GM23338 (cell line): ENCODE measurements at regions not wholly inside any gene's neighbourhood (a gene's known extent, or its start where the extent isn't known, plus 50 kb on each side); places are given as distances from the start of the nearest gene placed in this dataset.

ENCODE experiments used
- ATAC-seq: fragments of 200-7000 bp; cut with Tn5 transposase; 3 replicates; pipeline ENCODE4 v1.9.1; 2020
- DNase-seq: peaks from one replicate; pipeline ENCODE4 v3.0.0-alpha.2; 2015; ENCODE audit warnings: low spot score
- H2AFZ ChIP-seq: fragments of 200-600 bp; sonication (generic); 2 replicates; pipeline ENCODE4 v1.8.0; 2016; ENCODE audit warnings: antibody characterized with exemption, mild to moderate bottlenecking, moderate library complexity
- H3F3A ChIP-seq: fragments of 200-600 bp; sonication (generic); replicated peaks from 2 replicates; pipeline ENCODE4 v1.8.0; 2017; ENCODE audit warnings: antibody characterized with exemption, mixed run types, low read depth
- H3K27ac ChIP-seq: fragments of 200-600 bp; sonication (generic); 2 replicates; pipeline ENCODE4 v1.6.1; 2016; ENCODE audit warnings: low read depth
- H3K27me3 ChIP-seq: fragments of 200-600 bp; sonication (generic); 2 replicates; pipeline ENCODE4 v1.8.0; 2016; ENCODE audit warnings: mild to moderate bottlenecking, mixed run types, moderate library complexity; ENCODE audit not compliant: insufficient read depth
- H3K36me3 ChIP-seq: fragments of 200-600 bp; sonication (generic); 2 replicates; pipeline ENCODE4 v1.8.0; 2016; ENCODE audit warnings: mild to moderate bottlenecking; ENCODE audit not compliant: insufficient read depth
- H3K4me1 ChIP-seq: fragments of 200-600 bp; sonication (generic); 2 replicates; pipeline ENCODE4 v1.8.0; 2016; ENCODE audit warnings: mild to moderate bottlenecking, moderate library complexity; ENCODE audit not compliant: insufficient read depth
- H3K4me2 ChIP-seq: fragments of 200-600 bp; sonication (generic); 2 replicates; pipeline ENCODE4 v1.7.1; 2017; ENCODE audit warnings: mixed run types
- H3K4me3 ChIP-seq: fragments of 200-600 bp; sonication (generic); 2 replicates; pipeline ENCODE4 v1.6.1; 2016; ENCODE audit warnings: mixed run types
- H3K79me2 ChIP-seq: fragments of 200-600 bp; sonication (generic); replicated peaks from 2 replicates; pipeline ENCODE4 v1.8.0; 2017; ENCODE audit warnings: mild to moderate bottlenecking; ENCODE audit not compliant: insufficient read depth
- H3K9me2 ChIP-seq: fragments of 200-600 bp; sonication (generic); 2 replicates; pipeline ENCODE4 v1.8.0; 2017; ENCODE audit not compliant: insufficient read depth
- H4K20me1 ChIP-seq: fragments of 200-600 bp; sonication (generic); replicated peaks from 2 replicates; pipeline ENCODE4 v1.8.0; 2017; ENCODE audit warnings: mild to moderate bottlenecking; ENCODE audit not compliant: insufficient read depth
- H3K27ac Mint-ChIP-seq: 2 replicates; pipeline ENCODE4 v1.8.0; 2020; ENCODE audit warnings: inconsistent platforms, mild to moderate bottlenecking, moderate library complexity, mixed read lengths
- H3K27me3 Mint-ChIP-seq: 3 replicates; pipeline ENCODE4 v1.8.0; 2022; ENCODE audit warnings: low read depth, mild to moderate bottlenecking, moderate library complexity, mixed read lengths, inconsistent platforms; ENCODE audit not compliant: insufficient read depth, poor library complexity
- H3K36me3 Mint-ChIP-seq: 3 replicates; pipeline ENCODE4 v1.8.0; 2021; ENCODE audit warnings: low read depth, mild to moderate bottlenecking, inconsistent platforms, moderate library complexity, mixed read lengths
- H3K4me1 Mint-ChIP-seq: 3 replicates; pipeline ENCODE4 v1.8.0; 2020; ENCODE audit warnings: mild to moderate bottlenecking, inconsistent platforms, mixed read lengths
- H3K4me3 Mint-ChIP-seq: 3 replicates; pipeline ENCODE4 v1.8.0; 2021; ENCODE audit warnings: moderate library complexity, mild to moderate bottlenecking, inconsistent platforms, mixed read lengths
- H3K9me3 Mint-ChIP-seq: 3 replicates; pipeline ENCODE4 v1.8.0; 2020; ENCODE audit warnings: moderate library complexity, mild to moderate bottlenecking, inconsistent platforms, mixed read lengths
- CREB1 ChIP-seq: fragments of 250-450 bp; sonication (Bioruptor Pico); IDR thresholded peaks from 2 replicates; pipeline ENCODE4 v1.5.0; 2020; ENCODE audit warnings: low read depth, mild to moderate bottlenecking, moderate library complexity
- CTCF ChIP-seq, 2 experiments: fragments of 200-600 bp in 1 of 2; sonication (generic) in 1 of 2; conservative IDR thresholded peaks; 2 replicates each; pipeline versions ENCODE4 v1.5.1 to v1.6.1; 2016 to 2017; ENCODE audit warnings: antibody characterized with exemption in 2 of 2, low read depth in 2 of 2, mild to moderate bottlenecking in 2 of 2, moderate library complexity in 1 of 2
- ETS1 ChIP-seq: IDR thresholded peaks from 2 replicates; pipeline ENCODE4 v1.6.1; 2016; ENCODE audit warnings: antibody characterized with exemption
- EZH2 ChIP-seq: fragments of 200-600 bp; sonication (generic); IDR thresholded peaks from one replicate; pipeline ENCODE4 v1.8.0; 2017; ENCODE audit warnings: antibody characterized with exemption, mild to moderate bottlenecking, low read depth; ENCODE audit not compliant: unreplicated experiment
- EZH2phosphoT487 ChIP-seq: fragments of 200-600 bp; sonication (generic); IDR thresholded peaks from one replicate; pipeline ENCODE4 v1.8.1; 2018; ENCODE audit warnings: antibody characterized with exemption; ENCODE audit not compliant: unreplicated experiment
- JUNB ChIP-seq: IDR thresholded peaks from one replicate; pipeline ENCODE4 v1.6.1; 2016; ENCODE audit warnings: antibody characterized with exemption; ENCODE audit not compliant: unreplicated experiment
- NANOG ChIP-seq: IDR thresholded peaks from 2 replicates; pipeline ENCODE4 v1.6.1; 2016; ENCODE audit warnings: antibody characterized with exemption, borderline replicate concordance
- POLR2AphosphoS5 ChIP-seq: IDR thresholded peaks from 2 replicates; pipeline ENCODE4 v1.6.1; 2016; ENCODE audit warnings: antibody characterized with exemption, low read depth
- REST ChIP-seq: IDR thresholded peaks from one replicate; pipeline ENCODE4 v1.6.1; 2018; ENCODE audit warnings: antibody characterized with exemption; ENCODE audit not compliant: unreplicated experiment
- STAT1 ChIP-seq: IDR thresholded peaks from one replicate; pipeline ENCODE4 v1.6.1; 2016; ENCODE audit warnings: antibody characterized with exemption; ENCODE audit not compliant: unreplicated experiment
- ZNF114 ChIP-seq: fragments of 250-450 bp; sonication (Bioruptor Pico); IDR thresholded peaks from 2 replicates; pipeline ENCODE4 v1.5.0; 2020; ENCODE audit warnings: mild to moderate bottlenecking, moderate library complexity
- ZNF331 ChIP-seq: fragments of 250-450 bp; sonication (Bioruptor Pico); IDR thresholded peaks from 2 replicates; pipeline ENCODE4 v1.5.0; 2020; ENCODE audit warnings: low read depth, mild to moderate bottlenecking, moderate library complexity

GRCh38 chr4:167642250-167642649 is 408.0 kb upstream of the SPOCK3 start:
- H3F3A ChIP-seq = no peaks in the 10 kb centered on the region
- H3K36me3 ChIP-seq = no peaks in the 10 kb centered on the region
- no peak overlapping the region for H3K4me3 Mint-ChIP-seq
- no peak overlapping the region for H3K27ac ChIP-seq
- H3K4me1 Mint-ChIP-seq = peaks cover 2% of the 10 kb centered on the region; the same call in 1 of the 3 replicates
- no peaks in the 10 kb centered on the region for H3K27me3 Mint-ChIP-seq
- no peaks in the 10 kb centered on the region for H3K36me3 Mint-ChIP-seq
- H3K4me2 ChIP-seq = no peak overlapping the region
- H4K20me1 ChIP-seq = no peaks in the 10 kb centered on the region
- H3K4me3 ChIP-seq = no peak overlapping the region
- DNase-seq (no peak), ATAC-seq (no peak)
- H3K79me2 ChIP-seq = no peaks in the 10 kb centered on the region
- H3K27ac Mint-ChIP-seq = no peak overlapping the region
- no peaks in the 10 kb centered on the region for H3K27me3 ChIP-seq
- 0 out of 2 replicates have a peak overlapping the region, but pooled peaks have one; percentile 10 for H2AFZ ChIP-seq
- H3K9me3 Mint-ChIP-seq = no peaks in the 10 kb centered on the region
- TF ChIP-seq EZH2phosphoT487 (no peak), ETS1 (no peak), JUNB (no peak), CREB1 (no peak), ZNF331 (CRISPR knock-in tag) (no peak), REST (no peak)
- H3K4me1 ChIP-seq = peaks cover 4% of the 10 kb centered on the region; the same call in 1 of the 2 replicates
- no peaks in the 10 kb centered on the region for H3K9me2 ChIP-seq

GRCh38 chr4:167645358-167645757 is 411.1 kb upstream of the SPOCK3 start:
- Mint-ChIP-seq H3K27ac (no peak overlapping the region), H3K9me3 (no peaks in the 10 kb centered on the region), H3K4me1 (no peaks in the 10 kb centered on the region), H3K4me3 (no peak overlapping the region), H3K36me3 (no peaks in the 10 kb centered on the region), H3K27me3 (no peaks in the 10 kb centered on the region)
- H3K27me3 ChIP-seq = no peaks in the 10 kb centered on the region
- no peak overlapping the region for H3K4me3 ChIP-seq
- H3F3A ChIP-seq = no peaks in the 10 kb centered on the region
- H3K9me2 ChIP-seq = no peaks in the 10 kb centered on the region
- no peaks in the 10 kb centered on the region for H3K79me2 ChIP-seq
- no peaks in the 10 kb centered on the region for H4K20me1 ChIP-seq
- H3K4me1 ChIP-seq = no peaks in the 10 kb centered on the region
- H3K27ac ChIP-seq = no peak overlapping the region
- DNase-seq = no peak
- H2AFZ ChIP-seq = no peak overlapping the region
- H3K36me3 ChIP-seq = no peaks in the 10 kb centered on the region
- no peak for ATAC-seq
- H3K4me2 ChIP-seq = no peak overlapping the region
- no peak for TF ChIP-seq EZH2
- no peak for TF ChIP-seq EZH2phosphoT487
- TF ChIP-seq REST = no peak
- no peak for TF ChIP-seq STAT1
- no peak for TF ChIP-seq POLR2AphosphoS5
- no peak for TF ChIP-seq ZNF114 (CRISPR knock-in tag)
- TF ChIP-seq JUNB = no peak
- TF ChIP-seq NANOG = no peak
- no peak for TF ChIP-seq ZNF331 (CRISPR knock-in tag)
- no peak for TF ChIP-seq CREB1
- no peak for TF ChIP-seq CTCF (conservative IDR thresholded peaks at IDR 0.05; ENCODE audit: low read depth in 2 of 2)
- no peak for TF ChIP-seq ETS1
